ENCODE measurements at regions not wholly inside any gene's neighbourhood (a gene's known extent, or its start where the extent isn't known, plus 50 kb on each side); places are given as distances from the start of the nearest gene placed in this dataset.

GRCh38 chr4:13047591-13047990 lies 436.5 kb downstream of the RAB28 start:
- DNase-seq (ENCODE audit: low spot score) = no peak

- no peak for DNase-seq (ENCODE audit: low spot score)
These were observed 447.3 kb downstream of the RAB28 start for GRCh38 chr4:13036841-13037240.

- DNase-seq (ENCODE audit: low spot score) = no peak
These were observed 451.2 kb downstream of the RAB28 start for GRCh38 chr4:13032936-13033335.

GRCh38 chr4:13024147-13025105 lies 459.7 kb downstream of the RAB28 start:
- no peak for DNase-seq (ENCODE audit: low spot score)

GRCh38 chr4:13007802-13008470 lies 476.2 kb downstream of the RAB28 start:
- no peak for DNase-seq (ENCODE audit: low spot score)

- DNase-seq (ENCODE audit: low spot score) = no peak
These were observed 490.2 kb downstream of the RAB28 start for GRCh38 chr4:12993923-12994322.

GRCh38 chr4:12987284-12987683 lies 496.9 kb downstream of the RAB28 start:
- DNase-seq (ENCODE audit: low spot score) = no peak

GRCh38 chr4:12979797-12980196 lies 504.3 kb downstream of the RAB28 start:
- DNase-seq (ENCODE audit: low spot score) = no peak

GRCh38 chr4:12978310-12978709 lies 505.8 kb downstream of the RAB28 start:
- DNase-seq (ENCODE audit: low spot score) = no peak

- DNase-seq (ENCODE audit: low spot score) = no peak
These were observed 508.6 kb downstream of the RAB28 start for GRCh38 chr4:12975511-12975910.

- no peak for DNase-seq (ENCODE audit: low spot score)
These were observed 510.6 kb downstream of the RAB28 start for GRCh38 chr4:12973522-12973921.

- DNase-seq (ENCODE audit: low spot score) = no peak
These were observed 515.8 kb downstream of the RAB28 start for GRCh38 chr4:12968345-12968744.

GRCh38 chr4:12966726-12967125 lies 517.4 kb downstream of the RAB28 start:
- no peak for DNase-seq (ENCODE audit: low spot score)

- DNase-seq (ENCODE audit: low spot score) = no peak
These were observed 518.8 kb downstream of the RAB28 start for GRCh38 chr4:12965334-12965733.

- DNase-seq (ENCODE audit: low spot score) = no peak
These were observed 520.2 kb downstream of the RAB28 start for GRCh38 chr4:12963912-12964311.

- DNase-seq (ENCODE audit: low spot score) = no peak
These were observed 520.8 kb downstream of the RAB28 start for GRCh38 chr4:12963291-12963690.

- no peak for DNase-seq (ENCODE audit: low spot score)
These were observed 522.4 kb downstream of the RAB28 start for GRCh38 chr4:12961713-12962112.

GRCh38 chr4:12958436-12958835 lies 525.7 kb downstream of the RAB28 start:
- no peak for DNase-seq (ENCODE audit: low spot score)

- no peak for DNase-seq (ENCODE audit: low spot score)
These were observed 527.0 kb downstream of the RAB28 start for GRCh38 chr4:12957108-12957507.

- no peak for DNase-seq (ENCODE audit: low spot score)
These were observed 528.1 kb downstream of the RAB28 start for GRCh38 chr4:12956026-12956425.

GRCh38 chr4:12949719-12950490 lies 534.2 kb downstream of the RAB28 start:
- no peak for DNase-seq (ENCODE audit: low spot score)

GRCh38 chr4:12943069-12943468 lies 541.1 kb downstream of the RAB28 start:
- DNase-seq (ENCODE audit: low spot score) = no peak
